H9 (cell line): ENCODE measurements at regions not wholly inside any gene's neighbourhood (a gene's known extent, or its start where the extent isn't known, plus 50 kb on each side); places are given as distances from the start of the nearest gene placed in this dataset.

Source experiments
- DNase-seq: peaks from one replicate; pipeline ENCODE4 v3.0.0-alpha.2; 2017
- H2AFZ ChIP-seq: one replicate; pipeline ENCODE4 v1.6.1; 2013; ENCODE audit warnings: mild to moderate bottlenecking, low read length, control low read depth, moderate library complexity
- H2AK5ac ChIP-seq: 2 replicates; pipeline ENCODE4 v1.6.1; 2013; ENCODE audit warnings: low read length, control low read depth, mixed read lengths; ENCODE audit not compliant: insufficient read length
- H2BK120ac ChIP-seq: one replicate; pipeline ENCODE4 v1.6.1; 2013; ENCODE audit warnings: low read depth, mild to moderate bottlenecking, low read length, control low read depth, inconsistent platforms; ENCODE audit not compliant: poor library complexity, severe bottlenecking
- H2BK12ac ChIP-seq: 2 replicates; pipeline ENCODE4 v1.6.1; 2013; ENCODE audit warnings: low read length, control low read depth, mixed read lengths, low read depth; ENCODE audit not compliant: insufficient read length
- H2BK15ac ChIP-seq: 2 replicates; pipeline ENCODE4 v1.6.1; 2013; ENCODE audit warnings: low read depth, low read length, control low read depth
- H2BK20ac ChIP-seq: one replicate; pipeline ENCODE4 v1.6.1; 2013; ENCODE audit warnings: low read depth, mild to moderate bottlenecking, low read length, control low read depth, inconsistent platforms; ENCODE audit not compliant: poor library complexity, severe bottlenecking
- H2BK5ac ChIP-seq: 2 replicates; pipeline ENCODE4 v1.6.1; 2013; ENCODE audit warnings: low read length, control low read depth, mixed read lengths; ENCODE audit not compliant: insufficient read length
- H3K14ac ChIP-seq: 2 replicates; pipeline ENCODE4 v1.6.1; 2013; ENCODE audit warnings: low read length, control low read depth; ENCODE audit not compliant: insufficient read depth
- H3K18ac ChIP-seq: 2 replicates; pipeline ENCODE4 v1.6.1; 2013; ENCODE audit warnings: low read depth, mild to moderate bottlenecking, mixed read lengths, low read length, control low read depth; ENCODE audit not compliant: insufficient read length
- H3K23ac ChIP-seq: 2 replicates; pipeline ENCODE4 v1.6.1; 2013; ENCODE audit warnings: low read length, control low read depth, mixed read lengths, low read depth; ENCODE audit not compliant: insufficient read length
- H3K23me2 ChIP-seq: 2 replicates; pipeline ENCODE4 v1.6.1; 2013; ENCODE audit warnings: low read depth, mild to moderate bottlenecking, mixed read lengths, low read length, control low read depth; ENCODE audit not compliant: insufficient read length, poor library complexity, severe bottlenecking
- H3K27ac ChIP-seq: 2 replicates; pipeline ENCODE4 v1.5.1; 2013; ENCODE audit warnings: low read length, control low read depth, mixed read lengths, low read depth; ENCODE audit not compliant: insufficient read length
- H3K27me3 ChIP-seq: 2 replicates; pipeline ENCODE4 v1.6.1; 2013; ENCODE audit warnings: low read length, control low read depth, inconsistent platforms; ENCODE audit not compliant: insufficient read depth
- H3K4ac ChIP-seq: 2 replicates; pipeline ENCODE4 v1.6.1; 2013; ENCODE audit warnings: low read depth, mild to moderate bottlenecking, control low read depth, inconsistent platforms, low read length, moderate library complexity
- H3K4me1 ChIP-seq: 2 replicates; pipeline ENCODE4 v1.6.1; 2013; ENCODE audit warnings: low read length, control low read depth, inconsistent platforms; ENCODE audit not compliant: insufficient read depth
- H3K4me2 ChIP-seq: 2 replicates; pipeline ENCODE4 v1.6.1; 2013; ENCODE audit warnings: low read length, control low read depth, mixed read lengths; ENCODE audit not compliant: insufficient read length, insufficient read depth
- H3K56ac ChIP-seq: 2 replicates; pipeline ENCODE4 v1.6.1; 2013; ENCODE audit warnings: low read depth, mild to moderate bottlenecking, mixed read lengths, low read length, control low read depth; ENCODE audit not compliant: insufficient read length
- H3K79me1 ChIP-seq: 2 replicates; pipeline ENCODE4 v1.6.1; 2013; ENCODE audit warnings: low read depth, mild to moderate bottlenecking, moderate library complexity, low read length, control low read depth, inconsistent platforms; ENCODE audit not compliant: insufficient read depth, poor library complexity, severe bottlenecking
- H3K79me2 ChIP-seq: 2 replicates; pipeline ENCODE4 v1.6.1; 2013; ENCODE audit warnings: low read length, control low read depth, inconsistent platforms; ENCODE audit not compliant: insufficient read depth
- H3K9ac ChIP-seq: 2 replicates; pipeline ENCODE4 v1.6.1; 2013; ENCODE audit warnings: low read length, control low read depth, mixed read lengths; ENCODE audit not compliant: insufficient read length; ENCODE audit errors: extremely low read depth
- H3K9me3 ChIP-seq: one replicate; pipeline ENCODE4 v1.6.1; 2013; ENCODE audit warnings: low read depth, low read length, inconsistent platforms; ENCODE audit not compliant: control insufficient read depth
- H3T11ph ChIP-seq: one replicate; pipeline ENCODE4 v1.6.1; 2013; ENCODE audit warnings: mild to moderate bottlenecking, low read length, control low read depth, inconsistent platforms
- H4K20me1 ChIP-seq: one replicate; pipeline ENCODE4 v1.6.1; 2013; ENCODE audit not compliant: control insufficient read depth, insufficient read length, insufficient read depth
- H4K5ac ChIP-seq: 2 replicates; pipeline ENCODE4 v1.6.1; 2013; ENCODE audit warnings: low read depth, mild to moderate bottlenecking, mixed read lengths, low read length, control low read depth; ENCODE audit not compliant: insufficient read length
- H4K8ac ChIP-seq: replicated peaks from 2 replicates; pipeline ENCODE4 v1.6.1; 2013; ENCODE audit warnings: low read length, control low read depth, mixed read lengths, low read depth; ENCODE audit not compliant: insufficient read length
- H4K91ac ChIP-seq: 2 replicates; pipeline ENCODE4 v1.6.1; 2013; ENCODE audit warnings: low read depth, mild to moderate bottlenecking, moderate library complexity, mixed read lengths, low read length, control low read depth; ENCODE audit not compliant: insufficient read length
- H3K27ac Mint-ChIP-seq, 3 experiments: 2 replicates in 2 of 3; 3 replicates in 1 of 3; pipeline ENCODE4 v1.8.0; 2020 to 2021; ENCODE audit warnings: mixed read lengths in 3 of 3, mild to moderate bottlenecking in 1 of 3, moderate library complexity in 1 of 3
- H3K27me3 Mint-ChIP-seq: 2 replicates; pipeline ENCODE4 v1.8.0; 2021; ENCODE audit warnings: low read depth, mild to moderate bottlenecking, moderate library complexity, mixed read lengths
- H3K36me3 Mint-ChIP-seq, 3 experiments: 2 replicates in 2 of 3; 3 replicates in 1 of 3; pipeline ENCODE4 v1.8.0; 2020 to 2021; ENCODE audit warnings: low read depth in 3 of 3, mixed read lengths in 3 of 3; ENCODE audit not compliant: insufficient read depth in 1 of 3
- H3K4me1 Mint-ChIP-seq, 2 experiments: 2 replicates each; pipeline ENCODE4 v1.8.0; 2020; ENCODE audit warnings: mixed read lengths in 2 of 2
- H3K4me3 Mint-ChIP-seq, 2 experiments: 2 replicates in 1 of 2; 3 replicates in 1 of 2; pipeline ENCODE4 v1.8.0; 2020 to 2021; ENCODE audit warnings: mild to moderate bottlenecking in 2 of 2, mixed read lengths in 2 of 2, moderate library complexity in 1 of 2
- H3K9me3 Mint-ChIP-seq, 2 experiments: 2 replicates in 1 of 2; 3 replicates in 1 of 2; pipeline ENCODE4 v1.8.0; 2020; ENCODE audit warnings: mild to moderate bottlenecking in 2 of 2, mixed read lengths in 2 of 2, moderate library complexity in 1 of 2
- CTCF ChIP-seq: fragments of 200-600 bp; sonication (generic); conservative IDR thresholded peaks from 3 replicates; pipeline ENCODE4 v1.8.0; 2021; ENCODE audit warnings: antibody characterized with exemption, mild to moderate bottlenecking
- WGBS: extraction: QIAGEN DNeasy Blood & Tissue Kit; methylation state at CpG from one replicate; pipeline ENCODE4 v1.1.7; 2013; ENCODE audit warnings: missing lambda C conversion rate, low lambda C conversion rate, mixed read lengths; ENCODE audit not compliant: insufficient read length; ENCODE audit errors: extremely low coverage; 5-methylcytosine and 5-hydroxymethylcytosine counted together

GRCh38 chr16:73663720-73664119 is 615.8 kb upstream of the ZFHX3 start:
- WGBS: no CpG with 5 or more reads among the region's 2 CpGs
- no peak overlapping the region for H2AK5ac ChIP-seq
- TF ChIP-seq CTCF: no peak
- peaks cover 0 to 9% of the 10 kb centered on the region in 2 experiments; a peak in 4 of 5 replicates for H3K9me3 Mint-ChIP-seq
- no peak overlapping the region for H2BK20ac ChIP-seq
- no peak overlapping the region for H3K4ac ChIP-seq
- no peak overlapping the region for H4K91ac ChIP-seq
- H3T11ph ChIP-seq: no peak overlapping the region
- no peaks in the 10 kb centered on the region for H3K27me3 ChIP-seq
- no peaks in the 10 kb centered on the region for H3K23me2 ChIP-seq
- H3K4me2 ChIP-seq: no peak overlapping the region
- H3K9me3 ChIP-seq: no peaks in the 10 kb centered on the region
- no peak overlapping the region for H2BK12ac ChIP-seq
- H4K5ac ChIP-seq: no peak overlapping the region
- no peak overlapping the region for H3K18ac ChIP-seq
- no peaks in the 10 kb centered on the region for H3K79me2 ChIP-seq
- H4K8ac ChIP-seq: no peak overlapping the region
- no peak overlapping the region for H3K14ac ChIP-seq
- no peak overlapping the region for H3K23ac ChIP-seq
- no peak overlapping the region for H3K4me3 Mint-ChIP-seq
- no peak overlapping the region for H2AFZ ChIP-seq
- no peak overlapping the region for H2BK5ac ChIP-seq
- H3K4me1 ChIP-seq: peaks cover 5% of the 10 kb centered on the region; the same call in 1 of the 2 replicates
- H3K27ac Mint-ChIP-seq: no peak overlapping the region
- no peak for DNase-seq
- no peak overlapping the region for H3K27ac ChIP-seq
- peaks cover 19 to 27% of the 10 kb centered on the region in 2 experiments for H3K4me1 Mint-ChIP-seq
- H2BK120ac ChIP-seq: no peak overlapping the region
- no peaks in the 10 kb centered on the region for H3K27me3 Mint-ChIP-seq
- H2BK15ac ChIP-seq: no peak overlapping the region
- H3K56ac ChIP-seq: no peak overlapping the region
- H4K20me1 ChIP-seq: no peaks in the 10 kb centered on the region
- H3K79me1 ChIP-seq: no peaks in the 10 kb centered on the region
- no peak overlapping the region for H3K9ac ChIP-seq
- H3K36me3 Mint-ChIP-seq: peaks cover 0 to 9% (median 8%) of the 10 kb centered on the region in 3 experiments; a peak in 4 of 7 replicates
